ENCODE measurements at regions not wholly inside any gene's neighbourhood (a gene's known extent, or its start where the extent isn't known, plus 50 kb on each side); places are given as distances from the start of the nearest gene placed in this dataset.

GRCh38 chr15:94639701-94640100 is 408.3 kb downstream of the MCTP2 start:
- no peak for TF ChIP-seq CTCF (IDR thresholded peaks at IDR 0.05)
- no peak for TF ChIP-seq POLR2A (IDR thresholded peaks at IDR 0.05)
